ENCODE measurements at regions not wholly inside any gene's neighbourhood (a gene's known extent, or its start where the extent isn't known, plus 50 kb on each side); places are given as distances from the start of the nearest gene placed in this dataset.

- TF ChIP-seq FOXK1 (CRISPR knock-in tag; IDR thresholded peaks at IDR 0.05; ENCODE audit: borderline replicate concordance, low read depth), result no peak
- TF ChIP-seq ARID4A (CRISPR knock-in tag; IDR thresholded peaks at IDR 0.05; ENCODE audit: borderline replicate concordance), result no peak
- no peak for TF ChIP-seq STAT5B (CRISPR knock-in tag; IDR thresholded peaks at IDR 0.05)
- no peak for TF ChIP-seq FOXA1 (IDR thresholded peaks at IDR 0.05)
- TF ChIP-seq FOXA1 (CRISPR knock-in tag; IDR thresholded peaks at IDR 0.05), result no peak
- no peak for TF ChIP-seq STAG1 (CRISPR knock-in tag; IDR thresholded peaks at IDR 0.05)
Measured at GRCh38 chr9:29969856-29970647, 2396.8 kb upstream of the C9orf72 start.
